ENCODE measurements at regions not wholly inside any gene's neighbourhood (a gene's known extent, or its start where the extent isn't known, plus 50 kb on each side); places are given as distances from the start of the nearest gene placed in this dataset.
"Not testable (repeated sequence)": the region's sequence is repeated elsewhere in the genome, so short reads cannot be mapped to it uniquely, and the experiment has no call there.

- TF ChIP-seq POLR2A, CTCF (IDR thresholded peaks at IDR 0.05): not testable (repeated sequence)
Observed at GRCh38 chr7:35118526-35118925, 81.2 kb upstream of the DPY19L1 start.

Measured in stomach (tissue), 4 donors.